HG03060 (cell line): ENCODE measurements at regions not wholly inside any gene's neighbourhood (a gene's known extent, or its start where the extent isn't known, plus 50 kb on each side); places are given as distances from the start of the nearest gene placed in this dataset.

Experiments
- ATAC-seq: cut with Tn5 transposase; IDR thresholded peaks from one replicate; pipeline ENCODE4 v1.9.1; 2021; ENCODE audit warnings: low read depth, moderate number of reproducible peaks; ENCODE audit not compliant: unreplicated experiment

- ATAC-seq = no peak
Measured at GRCh38 chr5:73312872-73313510, 135.6 kb downstream of the FOXD1 start.

- no peak for ATAC-seq
Measured at GRCh38 chr5:73312146-73312871, 136.3 kb downstream of the FOXD1 start.

GRCh38 chr5:73311291-73312110 is 137.1 kb downstream of the FOXD1 start:
- no peak for ATAC-seq

- ATAC-seq = no peak
Measured at GRCh38 chr5:73307645-73308355, 134.8 kb downstream of the TMEM174 start.

GRCh38 chr5:73306741-73307275 is 133.8 kb downstream of the TMEM174 start:
- ATAC-seq = no peak

- ATAC-seq = no peak
Measured at GRCh38 chr5:73306078-73306719, 133.2 kb downstream of the TMEM174 start.

- no peak for ATAC-seq
Measured at GRCh38 chr5:73305386-73305785, 132.4 kb downstream of the TMEM174 start.

GRCh38 chr5:73304381-73304780 is 131.4 kb downstream of the TMEM174 start:
- ATAC-seq = no peak

GRCh38 chr5:73303148-73304079 is 130.4 kb downstream of the TMEM174 start:
- no peak for ATAC-seq

- ATAC-seq = no peak
Measured at GRCh38 chr5:73302797-73303147, 129.8 kb downstream of the TMEM174 start.

GRCh38 chr5:73301208-73301901 is 128.4 kb downstream of the TMEM174 start:
- ATAC-seq = no peak

GRCh38 chr5:73300337-73301207 is 127.6 kb downstream of the TMEM174 start:
- ATAC-seq = no peak

- ATAC-seq = no peak
Measured at GRCh38 chr5:73299665-73300336, 126.8 kb downstream of the TMEM174 start.

GRCh38 chr5:73298772-73299630 is 126.0 kb downstream of the TMEM174 start:
- no peak for ATAC-seq

GRCh38 chr5:73298251-73298771 is 125.3 kb downstream of the TMEM174 start:
- ATAC-seq = no peak

- ATAC-seq = no peak
Measured at GRCh38 chr5:73297430-73297829, 124.4 kb downstream of the TMEM174 start.
